GM18505 (cell line): ENCODE measurements at regions not wholly inside any gene's neighbourhood (a gene's known extent, or its start where the extent isn't known, plus 50 kb on each side); places are given as distances from the start of the nearest gene placed in this dataset.
"Not testable (repeated sequence)": the region's sequence is repeated elsewhere in the genome, so short reads cannot be mapped to it uniquely, and the experiment has no call there.

Experiments used
- ATAC-seq: cut with Tn5 transposase; IDR thresholded peaks from one replicate; pipeline ENCODE4 v1.9.1; 2021; ENCODE audit not compliant: unreplicated experiment
- POLR2A ChIP-seq: IDR thresholded peaks from 4 replicates; pipeline ENCODE4 v1.6.1; 2011; ENCODE audit warnings: borderline replicate concordance; ENCODE audit not compliant: insufficient read depth, insufficient read length; ENCODE audit errors: extremely low read depth

- no peak for TF ChIP-seq POLR2A
- ATAC-seq: no peak
These were observed 327.0 kb downstream of the GPD2 start for GRCh38 chr2:156763174-156763573.

- no peak for ATAC-seq
- TF ChIP-seq POLR2A: no peak
These were observed 328.9 kb downstream of the GPD2 start for GRCh38 chr2:156765043-156765442.

GRCh38 chr2:156765450-156765849 is 329.3 kb downstream of the GPD2 start:
- TF ChIP-seq POLR2A: no peak
- ATAC-seq: no peak

- no peak for ATAC-seq
- TF ChIP-seq POLR2A: no peak
These were observed 333.6 kb downstream of the GPD2 start for GRCh38 chr2:156769802-156770201.

- no peak for TF ChIP-seq POLR2A
These were observed 342.7 kb downstream of the GPD2 start for GRCh38 chr2:156778916-156779315.

GRCh38 chr2:156779416-156780120 is 343.4 kb downstream of the GPD2 start:
- TF ChIP-seq POLR2A: no peak
- ATAC-seq: no peak

More at GRCh38 chr2:156778916-156779315, 342.7 kb downstream of the GPD2 start:
- ATAC-seq: no peak

GRCh38 chr2:156781677-156782076 is 345.5 kb downstream of the GPD2 start:
- not testable (repeated sequence) for ATAC-seq

- TF ChIP-seq POLR2A: no peak
- ATAC-seq: no peak
These were observed 348.0 kb downstream of the GPD2 start for GRCh38 chr2:156784020-156784701.

- no peak for ATAC-seq
- TF ChIP-seq POLR2A: no peak
These were observed 351.3 kb downstream of the GPD2 start for GRCh38 chr2:156787517-156787916.

- no peak for TF ChIP-seq POLR2A
- ATAC-seq: no peak
These were observed 354.3 kb downstream of the GPD2 start for GRCh38 chr2:156790343-156791037.

GRCh38 chr2:156792242-156792840 is 356.2 kb downstream of the GPD2 start:
- no peak for TF ChIP-seq POLR2A
- no peak for ATAC-seq

- no peak for ATAC-seq
- no peak for TF ChIP-seq POLR2A
These were observed 361.7 kb downstream of the GPD2 start for GRCh38 chr2:156797832-156798231.

GRCh38 chr2:156800065-156800653 is 364.0 kb downstream of the GPD2 start:
- no peak for ATAC-seq
- no peak for TF ChIP-seq POLR2A
